GM06990 (cell line): ENCODE measurements at regions not wholly inside any gene's neighbourhood (a gene's known extent, or its start where the extent isn't known, plus 50 kb on each side); places are given as distances from the start of the nearest gene placed in this dataset.

ENCODE experiments used
- DNase-seq: peaks from one replicate; pipeline ENCODE4 v3.0.0-alpha.2; 2011; ENCODE audit not compliant: insufficient read length; ENCODE audit errors: extremely low read depth
- H3K27me3 ChIP-seq: replicated peaks from 2 replicates; pipeline ENCODE4 v1.6.0; 2011; ENCODE audit warnings: low read length; ENCODE audit not compliant: control insufficient read depth, insufficient read depth
- H3K36me3 ChIP-seq: 2 replicates; pipeline ENCODE4 v1.5.1; 2011; ENCODE audit warnings: low read length; ENCODE audit not compliant: control insufficient read depth, insufficient read depth
- H3K4me3 ChIP-seq: replicated peaks from 2 replicates; pipeline ENCODE4 v1.5.1; 2011; ENCODE audit warnings: low read depth, mild to moderate bottlenecking, control low read depth, low read length
- TF ChIP-seq, protein P1 (sequence below): IDR thresholded peaks from 2 replicates; pipeline ENCODE4 v1.5.1; 2011; ENCODE audit warnings: low read length, control low read depth, mild to moderate bottlenecking, inconsistent platforms; ENCODE audit not compliant: insufficient read depth, poor library complexity, severe bottlenecking

DNA sequence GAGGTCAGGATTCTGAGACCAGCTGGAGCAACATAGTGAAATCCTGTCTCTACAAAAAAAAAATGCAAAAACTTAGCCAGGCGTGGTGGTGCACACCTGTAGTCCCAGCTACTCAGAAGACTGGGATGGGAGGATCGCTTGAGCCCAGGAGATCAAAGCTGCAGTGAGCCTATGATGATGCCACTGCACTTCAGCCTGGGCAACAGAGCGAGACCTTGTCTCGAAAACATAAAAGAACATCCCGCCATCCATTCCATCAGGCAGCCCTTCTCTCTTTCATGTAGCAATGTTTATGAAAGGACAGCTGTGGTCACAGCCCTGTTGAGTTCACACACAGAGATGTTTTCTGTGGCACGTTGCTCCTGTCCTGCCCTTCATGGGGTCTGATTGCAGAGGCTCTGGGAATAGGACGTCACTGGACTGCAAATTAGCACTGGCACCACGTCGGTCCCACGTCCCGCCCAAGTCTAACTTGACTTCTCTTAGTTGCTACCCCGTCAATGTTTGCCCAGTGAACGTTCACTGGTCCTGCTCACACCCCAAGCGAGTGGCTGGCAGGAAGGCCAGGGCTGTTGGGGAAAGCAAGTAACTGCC lies 64.5 kb upstream of the MYL10 start:
- Histone ChIP-seq H3K4me3 (no peak overlapping the region), H3K36me3 (no peaks in the 10 kb centered on the region), H3K27me3 (no peaks in the 10 kb centered on the region; the same call in 1 of the 2 replicates)
- TF ChIP-seq, protein P1, sequence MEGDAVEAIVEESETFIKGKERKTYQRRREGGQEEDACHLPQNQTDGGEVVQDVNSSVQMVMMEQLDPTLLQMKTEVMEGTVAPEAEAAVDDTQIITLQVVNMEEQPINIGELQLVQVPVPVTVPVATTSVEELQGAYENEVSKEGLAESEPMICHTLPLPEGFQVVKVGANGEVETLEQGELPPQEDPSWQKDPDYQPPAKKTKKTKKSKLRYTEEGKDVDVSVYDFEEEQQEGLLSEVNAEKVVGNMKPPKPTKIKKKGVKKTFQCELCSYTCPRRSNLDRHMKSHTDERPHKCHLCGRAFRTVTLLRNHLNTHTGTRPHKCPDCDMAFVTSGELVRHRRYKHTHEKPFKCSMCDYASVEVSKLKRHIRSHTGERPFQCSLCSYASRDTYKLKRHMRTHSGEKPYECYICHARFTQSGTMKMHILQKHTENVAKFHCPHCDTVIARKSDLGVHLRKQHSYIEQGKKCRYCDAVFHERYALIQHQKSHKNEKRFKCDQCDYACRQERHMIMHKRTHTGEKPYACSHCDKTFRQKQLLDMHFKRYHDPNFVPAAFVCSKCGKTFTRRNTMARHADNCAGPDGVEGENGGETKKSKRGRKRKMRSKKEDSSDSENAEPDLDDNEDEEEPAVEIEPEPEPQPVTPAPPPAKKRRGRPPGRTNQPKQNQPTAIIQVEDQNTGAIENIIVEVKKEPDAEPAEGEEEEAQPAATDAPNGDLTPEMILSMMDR, result no peak
- DNase-seq, result no peak

DNA sequence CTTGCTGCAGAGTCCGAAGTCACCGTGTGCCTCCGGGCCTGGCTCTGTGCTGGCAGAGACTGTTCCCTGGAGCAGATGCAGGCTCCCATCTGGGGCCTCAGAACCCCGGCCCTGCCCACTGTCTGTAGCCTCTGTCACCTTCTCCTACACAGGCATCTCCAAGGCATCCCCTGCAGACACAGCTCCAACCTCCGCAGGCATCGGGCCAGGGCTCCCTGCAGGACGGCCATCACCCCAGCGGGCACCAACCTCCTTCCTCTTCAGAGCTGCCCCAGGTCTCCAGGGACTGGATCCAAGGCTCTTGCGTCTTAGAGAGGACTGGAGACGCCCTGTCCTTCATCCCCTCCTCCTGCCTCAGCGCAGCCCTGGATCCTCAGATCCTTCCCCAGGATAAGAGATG lies 69.9 kb upstream of the MYL10 start:
- TF ChIP-seq, protein P1, result no peak
- DNase-seq, result no peak
- Histone ChIP-seq H3K27me3 (no peaks in the 10 kb centered on the region; the same call in 1 of the 2 replicates), H3K36me3 (no peaks in the 10 kb centered on the region), H3K4me3 (no peak overlapping the region)

DNA sequence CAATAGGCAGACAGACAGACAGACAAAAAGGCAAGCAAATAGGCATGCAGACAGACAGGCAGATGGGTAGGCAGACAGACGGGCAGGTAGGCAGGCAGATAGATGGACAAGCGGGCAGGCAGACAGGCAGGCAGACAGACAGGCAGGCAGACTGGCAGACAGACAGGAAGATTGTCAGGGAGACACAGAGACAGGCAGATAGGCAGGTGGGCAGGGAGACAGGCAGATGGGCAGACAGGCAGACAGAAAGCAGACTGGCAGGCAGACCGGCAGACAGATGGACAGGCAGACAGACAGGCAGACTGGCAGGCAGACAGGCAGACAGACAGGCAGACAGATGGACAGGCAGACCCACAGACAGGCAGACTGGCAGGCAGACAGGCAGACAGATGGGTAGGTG lies 70.3 kb upstream of the MYL10 start:
- TF ChIP-seq, protein P1, result no peak
- H3K36me3 ChIP-seq, result no peaks in the 10 kb centered on the region
- no peaks in the 10 kb centered on the region; the same call in 1 of the 2 replicates for H3K27me3 ChIP-seq
- no peak for DNase-seq
- no peak overlapping the region for H3K4me3 ChIP-seq

DNA sequence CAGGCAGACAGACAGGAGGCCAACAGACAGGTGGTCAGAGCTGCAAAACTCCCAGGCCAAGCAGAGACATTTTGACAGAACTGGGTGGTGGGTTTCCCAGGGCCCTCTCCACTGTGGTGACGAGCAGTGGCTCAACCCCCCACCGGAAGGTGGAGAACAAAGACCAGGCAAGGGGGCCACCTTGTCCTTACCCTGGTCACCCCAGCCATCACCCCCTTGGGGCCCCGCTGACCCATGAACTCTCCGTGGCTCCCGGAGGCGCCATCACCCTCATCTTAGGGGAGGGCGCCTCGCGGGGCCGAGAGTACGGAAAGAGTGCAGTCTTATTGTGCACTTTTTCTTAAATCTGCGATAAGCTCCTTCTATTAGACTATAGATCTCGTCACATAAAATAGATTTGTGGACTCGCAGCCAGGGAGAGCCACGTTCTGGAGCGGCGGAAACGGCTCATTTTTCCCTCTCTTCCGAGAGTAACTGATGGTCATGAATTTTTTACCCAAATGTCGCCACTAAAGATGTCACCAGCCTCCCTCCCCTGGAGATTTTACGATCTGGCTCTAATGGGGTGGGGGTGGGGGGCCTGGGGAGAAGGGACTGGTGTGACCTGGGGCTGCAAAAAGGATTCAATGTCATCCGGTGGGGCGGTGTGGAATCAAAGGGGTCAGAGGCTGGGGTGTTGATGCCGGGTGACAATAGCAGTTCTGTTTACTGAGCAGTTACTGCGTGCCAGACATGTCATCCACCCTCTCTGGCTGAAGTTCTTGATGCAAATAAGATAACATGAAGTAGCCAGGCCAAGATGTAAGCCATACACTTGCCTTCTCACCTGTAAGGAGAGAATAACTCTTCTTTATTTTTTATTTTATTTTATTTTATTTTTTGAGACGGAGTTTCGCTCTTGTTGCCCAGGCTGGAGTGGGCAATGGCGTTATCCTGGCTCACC lies 71.1 kb upstream of the MYL10 start:
- no peak overlapping the region for H3K4me3 ChIP-seq
- H3K27me3 ChIP-seq, result no peaks in the 10 kb centered on the region; the same call in 1 of the 2 replicates

DNA sequence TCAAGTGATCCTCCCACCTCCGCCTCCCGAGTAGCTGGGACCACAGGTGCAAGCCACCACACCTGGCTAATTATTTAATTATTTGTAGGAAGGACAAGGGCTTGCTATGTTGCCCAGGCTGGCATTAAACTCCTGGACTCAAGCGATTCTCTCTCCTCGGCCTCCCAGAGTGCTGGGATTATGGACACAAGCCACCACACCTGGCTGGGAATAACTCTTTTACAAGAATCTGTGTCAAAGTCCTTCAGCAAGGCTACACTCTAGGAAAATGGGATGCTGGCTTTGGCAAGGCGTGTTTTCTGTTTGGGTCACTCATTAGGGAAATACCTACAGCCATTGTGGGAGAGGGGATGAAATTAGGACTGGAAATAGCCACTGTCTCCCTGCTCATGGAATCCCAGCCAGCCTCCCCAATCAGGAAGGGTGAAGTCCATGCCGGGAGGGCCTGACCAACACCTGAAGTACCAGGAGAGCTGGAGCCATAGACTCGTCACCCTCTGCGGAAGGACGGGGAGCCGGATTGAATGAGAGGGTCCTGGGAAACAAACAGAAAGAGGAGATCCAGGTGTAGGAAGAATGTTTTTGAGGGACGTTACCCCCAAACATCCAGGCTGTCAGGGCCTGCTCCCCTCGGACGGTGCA lies 72.2 kb upstream of the MYL10 start:
- H3K4me3 ChIP-seq, result no peak overlapping the region
- H3K36me3 ChIP-seq, result no peaks in the 10 kb centered on the region
- TF ChIP-seq, protein P1, result no peak
- no peaks in the 10 kb centered on the region; the same call in 1 of the 2 replicates for H3K27me3 ChIP-seq
- DNase-seq, result no peak

More for the DNA sequence above, 71.1 kb upstream of the MYL10 start:
- no peaks in the 10 kb centered on the region for H3K36me3 ChIP-seq
- DNase-seq, result no peak
- TF ChIP-seq, protein P1, result no peak
